Ascending aorta (tissue), 2 donors: ENCODE measurements at regions not wholly inside any gene's neighbourhood (a gene's known extent, or its start where the extent isn't known, plus 50 kb on each side); places are given as distances from the start of the nearest gene placed in this dataset.

Experiments
- DNase-seq, 2 donors: peaks; one replicate each; pipeline ENCODE4 v3.0.0-alpha.2; 2019; ENCODE audit warnings: low spot score in 2 of 2
- H3K27ac ChIP-seq, 2 donors: fragments of 200-600 bp; sonication (generic); one replicate each; pipeline ENCODE4 v1.5.1; 2016 to 2017; ENCODE audit warnings: mild to moderate bottlenecking in 1 of 2
- H3K27me3 ChIP-seq: fragments of 200-600 bp; sonication (generic); one replicate; pipeline ENCODE4 v1.5.1; 2017
- H3K36me3 ChIP-seq, 2 donors: fragments of 200-600 bp; sonication (generic); one replicate each; pipeline ENCODE4 v1.5.1; 2016
- H3K4me1 ChIP-seq, 2 donors: fragments of 200-600 bp; sonication (generic); one replicate each; pipeline ENCODE4 v1.5.1; 2016 to 2017; ENCODE audit warnings: mild to moderate bottlenecking in 1 of 2
- H3K4me3 ChIP-seq, 2 donors: fragments of 200-600 bp; sonication (generic); one replicate each; pipeline ENCODE4 v1.5.1; 2016 to 2017; ENCODE audit warnings: mild to moderate bottlenecking in 1 of 2
- H3K9me3 ChIP-seq, 2 donors: fragments of 200-600 bp; sonication (generic); one replicate each; pipeline ENCODE4 v1.5.1; 2016
- CTCF ChIP-seq, 3 experiments: fragments of 200-600 bp in 2 of 3; fragments of 450-650 bp in 1 of 3; sonication (generic) in 2 of 3; IDR thresholded peaks; one replicate each; pipeline ENCODE4 v1.5.1; 2016 to 2019; ENCODE audit warnings: antibody characterized with exemption in 3 of 3, mild to moderate bottlenecking in 1 of 3, moderate library complexity in 1 of 3
- intact Hi-C: fragments of 100-400 bp; cut with DNase I; formaldehyde crosslinking; loops from one replicate; pipeline ENCODE4 v1.15.1; 2023

GRCh38 chr20:24337069-24337468 is 132.4 kb upstream of the SYNDIG1 start:
- H3K4me1 ChIP-seq: no peaks in the 10 kb centered on the region
- no peak overlapping the region for H3K4me3 ChIP-seq
- no peak for DNase-seq
- no peaks in the 10 kb centered on the region for H3K36me3 ChIP-seq
- TF ChIP-seq CTCF (IDR thresholded peaks at IDR 0.05): no peak
- H3K27ac ChIP-seq: no peak overlapping the region
- no peaks in the 10 kb centered on the region for H3K9me3 ChIP-seq
- intact Hi-C loops: no loop called here
- H3K27me3 ChIP-seq: no peaks in the 10 kb centered on the region

- H3K4me3 ChIP-seq: no peak overlapping the region
- no peaks in the 10 kb centered on the region for H3K4me1 ChIP-seq
- no peaks in the 10 kb centered on the region for H3K9me3 ChIP-seq
- TF ChIP-seq CTCF (IDR thresholded peaks at IDR 0.05): no peak
- no peak for DNase-seq
- intact Hi-C loops: no loop called here
- no peak overlapping the region for H3K27ac ChIP-seq
- no peaks in the 10 kb centered on the region for H3K27me3 ChIP-seq
- no peaks in the 10 kb centered on the region for H3K36me3 ChIP-seq
These were observed 134.6 kb upstream of the SYNDIG1 start for GRCh38 chr20:24334830-24335229.

GRCh38 chr20:24332956-24333355 is 136.5 kb upstream of the SYNDIG1 start:
- no peak for TF ChIP-seq CTCF (IDR thresholded peaks at IDR 0.05)
- no peak overlapping the region for H3K4me3 ChIP-seq
- no peaks in the 10 kb centered on the region for H3K9me3 ChIP-seq
- intact Hi-C loops: no loop called here
- no peaks in the 10 kb centered on the region for H3K4me1 ChIP-seq
- H3K27me3 ChIP-seq: no peaks in the 10 kb centered on the region
- no peaks in the 10 kb centered on the region for H3K36me3 ChIP-seq
- no peak for DNase-seq
- H3K27ac ChIP-seq: no peak overlapping the region

- no peaks in the 10 kb centered on the region for H3K9me3 ChIP-seq
- no peak for DNase-seq
- H3K27ac ChIP-seq: no peak overlapping the region
- no peak for TF ChIP-seq CTCF (IDR thresholded peaks at IDR 0.05)
- H3K4me1 ChIP-seq: no peaks in the 10 kb centered on the region
- H3K27me3 ChIP-seq: no peaks in the 10 kb centered on the region
- no peak overlapping the region for H3K4me3 ChIP-seq
- intact Hi-C loops: no loop called here
- H3K36me3 ChIP-seq: no peaks in the 10 kb centered on the region
These were observed 137.5 kb upstream of the SYNDIG1 start for GRCh38 chr20:24331939-24332338.

GRCh38 chr20:24328901-24329300 is 140.5 kb upstream of the SYNDIG1 start:
- Histone ChIP-seq H3K27me3 (no peaks in the 10 kb centered on the region), H3K9me3 (no peaks in the 10 kb centered on the region), H3K36me3 (no peaks in the 10 kb centered on the region), H3K4me3 (no peak overlapping the region), H3K4me1 (no peaks in the 10 kb centered on the region), H3K27ac (no peak overlapping the region)
- intact Hi-C loops: no loop called here
- no peak for DNase-seq
- TF ChIP-seq CTCF (IDR thresholded peaks at IDR 0.05): no peak

- DNase-seq: no peak
- intact Hi-C loops: no loop called here
- TF ChIP-seq CTCF (IDR thresholded peaks at IDR 0.05): no peak
- Histone ChIP-seq H3K9me3 (no peaks in the 10 kb centered on the region), H3K36me3 (no peaks in the 10 kb centered on the region), H3K4me1 (no peaks in the 10 kb centered on the region), H3K27me3 (no peaks in the 10 kb centered on the region), H3K27ac (no peak overlapping the region), H3K4me3 (no peak overlapping the region)
These were observed 147.5 kb upstream of the SYNDIG1 start for GRCh38 chr20:24321973-24322372.
